Transverse colon (tissue), 4 donors: ENCODE measurements at regions not wholly inside any gene's neighbourhood (a gene's known extent, or its start where the extent isn't known, plus 50 kb on each side); places are given as distances from the start of the nearest gene placed in this dataset.

ENCODE experiments used
- CTCF ChIP-seq, 5 experiments: fragments of 200-600 bp in 3 of 5; fragments of 450-650 bp in 2 of 5; sonication (generic) in 3 of 5; IDR thresholded peaks; 1 replicate in 2 of 5; 2 replicates in 3 of 5; pipeline ENCODE4 v1.5.1; 2016 to 2017; ENCODE audit warnings: antibody characterized with exemption in 5 of 5, inconsistent platforms in 3 of 5, mild to moderate bottlenecking in 2 of 5, moderate library complexity in 1 of 5
- EP300 ChIP-seq: sonication (generic); formaldehyde crosslinking; IDR thresholded peaks from one replicate; pipeline ENCODE4 v1.6.1; 2017; ENCODE audit warnings: antibody characterized with exemption, low read depth
- POLR2A ChIP-seq: fragments of 450-650 bp; IDR thresholded peaks from one replicate; pipeline ENCODE4 v1.6.1; 2016; ENCODE audit warnings: antibody characterized with exemption, mild to moderate bottlenecking, moderate library complexity
- POLR2AphosphoS5 ChIP-seq, 3 donors: sonication (generic); formaldehyde crosslinking; IDR thresholded peaks; one replicate each; pipeline ENCODE4 v1.6.1; 2016; ENCODE audit warnings: antibody characterized with exemption in 3 of 3

GRCh38 chr20:18979132-18979531 lies 165.5 kb downstream of the SCP2D1 start:
- no peak for TF ChIP-seq POLR2A
- no peak for TF ChIP-seq CTCF (IDR thresholded peaks at IDR 0.05)
- TF ChIP-seq POLR2AphosphoS5 (IDR thresholded peaks at IDR 0.05) = no peak
- no peak for TF ChIP-seq EP300
